ENCODE measurements at regions not wholly inside any gene's neighbourhood (a gene's known extent, or its start where the extent isn't known, plus 50 kb on each side); places are given as distances from the start of the nearest gene placed in this dataset.
"Not testable (repeated sequence)": the region's sequence is repeated elsewhere in the genome, so short reads cannot be mapped to it uniquely, and the experiment has no call there.

DNA sequence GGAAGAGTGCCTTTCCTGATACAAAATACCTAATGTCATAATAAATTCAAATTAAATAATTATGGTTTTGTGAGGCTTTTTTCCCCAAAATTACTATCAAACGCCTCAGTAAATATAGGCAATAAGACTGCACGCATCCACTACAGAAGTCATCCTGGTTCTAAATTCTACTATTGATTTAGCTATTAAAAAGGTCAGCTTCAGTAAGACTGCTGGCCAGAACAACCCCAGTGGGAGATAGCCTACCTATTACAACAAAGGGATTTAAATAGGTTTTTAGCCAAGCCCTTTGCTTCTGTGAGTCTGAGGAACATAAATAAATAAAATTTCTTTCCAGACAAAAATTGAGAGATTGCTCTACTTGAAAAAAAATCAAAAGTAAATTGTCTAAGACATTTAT, 132.1 kb downstream of the PLPPR4 start:
- Histone ChIP-seq H3K4me1 (no peaks in the 10 kb centered on the region), H3K4me3 (no peak overlapping the region), H3K9me3 (no peaks in the 10 kb centered on the region), H3K27me3 (no peaks in the 10 kb centered on the region), H3K36me3 (no peaks in the 10 kb centered on the region), H3K27ac (no peak overlapping the region)
- intact Hi-C loops (cut with DNase I) = no loop called here
- 76 to 89% methylated on average over 2 of the region's 2 CpGs for WGBS, 2 donors
- no peak for DNase-seq
- TF ChIP-seq, protein P1, sequence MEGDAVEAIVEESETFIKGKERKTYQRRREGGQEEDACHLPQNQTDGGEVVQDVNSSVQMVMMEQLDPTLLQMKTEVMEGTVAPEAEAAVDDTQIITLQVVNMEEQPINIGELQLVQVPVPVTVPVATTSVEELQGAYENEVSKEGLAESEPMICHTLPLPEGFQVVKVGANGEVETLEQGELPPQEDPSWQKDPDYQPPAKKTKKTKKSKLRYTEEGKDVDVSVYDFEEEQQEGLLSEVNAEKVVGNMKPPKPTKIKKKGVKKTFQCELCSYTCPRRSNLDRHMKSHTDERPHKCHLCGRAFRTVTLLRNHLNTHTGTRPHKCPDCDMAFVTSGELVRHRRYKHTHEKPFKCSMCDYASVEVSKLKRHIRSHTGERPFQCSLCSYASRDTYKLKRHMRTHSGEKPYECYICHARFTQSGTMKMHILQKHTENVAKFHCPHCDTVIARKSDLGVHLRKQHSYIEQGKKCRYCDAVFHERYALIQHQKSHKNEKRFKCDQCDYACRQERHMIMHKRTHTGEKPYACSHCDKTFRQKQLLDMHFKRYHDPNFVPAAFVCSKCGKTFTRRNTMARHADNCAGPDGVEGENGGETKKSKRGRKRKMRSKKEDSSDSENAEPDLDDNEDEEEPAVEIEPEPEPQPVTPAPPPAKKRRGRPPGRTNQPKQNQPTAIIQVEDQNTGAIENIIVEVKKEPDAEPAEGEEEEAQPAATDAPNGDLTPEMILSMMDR (IDR thresholded peaks at IDR 0.05) = no peak
- no peak for TF ChIP-seq POLR2A (IDR thresholded peaks at IDR 0.05)

- WGBS, 2 donors = 43 to 46% methylated on average over 2 of the region's 2 CpGs
Measured at GRCh38 chr1:99397029-99397428, 132.7 kb downstream of the PLPPR4 start.

DNA sequence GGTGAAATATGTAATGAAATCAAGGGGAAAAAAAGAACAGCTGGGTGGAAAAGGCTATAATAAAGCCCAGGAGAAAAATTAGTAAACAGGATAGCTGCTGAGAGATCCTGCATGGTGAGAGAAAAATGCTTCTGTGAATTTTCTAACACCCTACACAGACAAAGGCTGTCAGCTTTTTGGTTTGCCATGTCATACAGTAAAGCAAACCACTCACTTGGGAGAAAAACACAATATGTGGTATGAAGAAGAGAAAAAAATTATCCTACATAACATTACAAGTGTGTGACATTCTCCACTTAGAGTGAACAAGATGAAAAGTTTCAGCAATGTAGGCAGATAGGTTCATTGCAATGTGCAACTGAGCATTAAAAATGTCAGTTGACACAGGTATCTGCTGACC, 133.6 kb downstream of the PLPPR4 start:
- no peak for TF ChIP-seq POLR2A (IDR thresholded peaks at IDR 0.05)
- TF ChIP-seq, protein P1 (IDR thresholded peaks at IDR 0.05) = no peak

More at GRCh38 chr1:99397029-99397428, 132.7 kb downstream of the PLPPR4 start:
- no peak overlapping the region for H3K4me3 ChIP-seq
- H3K9me3 ChIP-seq = no peaks in the 10 kb centered on the region
- H3K36me3 ChIP-seq = no peaks in the 10 kb centered on the region
- intact Hi-C loops (cut with DNase I) = no loop called here
- DNase-seq = no peak
- no peaks in the 10 kb centered on the region for H3K4me1 ChIP-seq
- TF ChIP-seq, protein P1 (IDR thresholded peaks at IDR 0.05) = no peak
- no peak for TF ChIP-seq POLR2A (IDR thresholded peaks at IDR 0.05)
- H3K27me3 ChIP-seq = no peaks in the 10 kb centered on the region
- H3K27ac ChIP-seq = no peak overlapping the region

GRCh38 chr1:99401556-99401955, 137.3 kb downstream of the PLPPR4 start:
- H3K9me3 ChIP-seq; intact Hi-C loops (cut with DNase I): not testable (repeated sequence)

More for the DNA sequence above, 133.6 kb downstream of the PLPPR4 start:
- Histone ChIP-seq H3K36me3 (no peaks in the 10 kb centered on the region), H3K27ac (no peak overlapping the region), H3K4me3 (no peak overlapping the region), H3K4me1 (no peaks in the 10 kb centered on the region), H3K9me3 (no peaks in the 10 kb centered on the region), H3K27me3 (no peaks in the 10 kb centered on the region)
- DNase-seq = no peak
- intact Hi-C loops (cut with DNase I) = no loop called here

GRCh38 chr1:99404399-99404798, 140.1 kb downstream of the PLPPR4 start:
- 92 to 94% methylated on average over 6 to 7 of the region's 7 CpGs for WGBS, 2 donors
- H3K4me3 ChIP-seq; intact Hi-C loops (cut with DNase I); H3K27ac ChIP-seq; H3K36me3 ChIP-seq; H3K4me1 ChIP-seq; DNase-seq; H3K27me3 ChIP-seq; H3K9me3 ChIP-seq: not testable (repeated sequence)

More at GRCh38 chr1:99401556-99401955, 137.3 kb downstream of the PLPPR4 start:
- H3K27me3 ChIP-seq, H3K4me1 ChIP-seq, H3K27ac ChIP-seq, H3K36me3 ChIP-seq, DNase-seq, H3K4me3 ChIP-seq: not testable (repeated sequence)

DNA sequence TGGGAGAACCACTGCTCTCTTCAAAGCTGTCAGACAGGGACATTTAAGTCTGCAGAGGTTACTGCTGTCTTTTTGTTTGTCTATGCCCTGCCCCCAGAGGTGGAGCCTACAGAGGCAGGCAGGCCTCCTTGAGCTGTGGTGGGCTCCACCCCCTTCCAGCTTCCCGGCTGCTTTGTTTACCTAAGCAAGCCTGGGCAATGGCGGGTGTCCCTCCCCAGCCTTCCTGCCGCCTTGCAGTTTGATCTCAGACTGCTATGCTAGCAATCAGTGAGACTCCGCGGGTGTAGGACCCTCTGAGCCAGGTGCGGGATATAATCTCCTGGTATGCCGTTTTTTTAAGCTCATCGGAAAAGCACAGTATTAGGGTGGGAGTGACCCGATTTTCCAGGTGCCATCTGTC, 141.0 kb downstream of the PLPPR4 start:
- 68 to 77% methylated on average over 3 to 4 of the region's 9 CpGs for WGBS, 2 donors
- H3K4me1 ChIP-seq; intact Hi-C loops (cut with DNase I); H3K36me3 ChIP-seq; H3K27ac ChIP-seq; DNase-seq; H3K4me3 ChIP-seq; H3K9me3 ChIP-seq; H3K27me3 ChIP-seq: not testable (repeated sequence)

DNA sequence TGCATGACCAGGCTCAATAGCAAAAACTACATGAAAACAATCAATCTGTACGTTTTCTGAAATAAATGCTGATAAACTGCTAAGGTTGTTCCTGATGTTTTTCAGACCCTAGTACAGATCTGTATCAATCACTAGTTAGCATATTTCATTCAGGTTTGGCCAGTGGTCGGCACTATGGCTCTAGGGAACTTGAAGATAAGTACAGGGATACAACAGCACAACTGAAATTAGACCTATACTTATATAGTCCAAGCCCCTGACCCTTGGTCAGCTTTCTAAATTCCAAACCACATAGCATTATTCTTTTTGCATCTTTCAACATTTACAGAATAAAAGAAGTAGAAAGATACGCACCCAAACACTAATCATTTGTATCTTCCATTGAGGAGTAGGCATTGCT, 142.7 kb downstream of the PLPPR4 start:
- no peak for DNase-seq
- Histone ChIP-seq H3K27ac (no peak overlapping the region), H3K27me3 (no peaks in the 10 kb centered on the region), H3K4me3 (no peak overlapping the region), H3K9me3 (no peaks in the 10 kb centered on the region), H3K36me3 (no peaks in the 10 kb centered on the region), H3K4me1 (no peaks in the 10 kb centered on the region)
- WGBS, 2 donors = 49 to 66% methylated on average over 3 of the region's 3 CpGs
- intact Hi-C loops (cut with DNase I) = no loop called here
- no peak for TF ChIP-seq POLR2A (IDR thresholded peaks at IDR 0.05)
- TF ChIP-seq, protein P1 (IDR thresholded peaks at IDR 0.05) = no peak
